Activated CD8-positive, alpha-beta memory T cell treated with anti-CD3 and anti-CD28 coated beads, Interleukin-2, amount 50 U/mL, for 4 hours (primary cell): ENCODE measurements at regions not wholly inside any gene's neighbourhood (a gene's known extent, or its start where the extent isn't known, plus 50 kb on each side); places are given as distances from the start of the nearest gene placed in this dataset.

Experiments used
- DNase-seq: peaks from one replicate; pipeline ENCODE4 v3.0.0-alpha.2; 2020

DNA sequence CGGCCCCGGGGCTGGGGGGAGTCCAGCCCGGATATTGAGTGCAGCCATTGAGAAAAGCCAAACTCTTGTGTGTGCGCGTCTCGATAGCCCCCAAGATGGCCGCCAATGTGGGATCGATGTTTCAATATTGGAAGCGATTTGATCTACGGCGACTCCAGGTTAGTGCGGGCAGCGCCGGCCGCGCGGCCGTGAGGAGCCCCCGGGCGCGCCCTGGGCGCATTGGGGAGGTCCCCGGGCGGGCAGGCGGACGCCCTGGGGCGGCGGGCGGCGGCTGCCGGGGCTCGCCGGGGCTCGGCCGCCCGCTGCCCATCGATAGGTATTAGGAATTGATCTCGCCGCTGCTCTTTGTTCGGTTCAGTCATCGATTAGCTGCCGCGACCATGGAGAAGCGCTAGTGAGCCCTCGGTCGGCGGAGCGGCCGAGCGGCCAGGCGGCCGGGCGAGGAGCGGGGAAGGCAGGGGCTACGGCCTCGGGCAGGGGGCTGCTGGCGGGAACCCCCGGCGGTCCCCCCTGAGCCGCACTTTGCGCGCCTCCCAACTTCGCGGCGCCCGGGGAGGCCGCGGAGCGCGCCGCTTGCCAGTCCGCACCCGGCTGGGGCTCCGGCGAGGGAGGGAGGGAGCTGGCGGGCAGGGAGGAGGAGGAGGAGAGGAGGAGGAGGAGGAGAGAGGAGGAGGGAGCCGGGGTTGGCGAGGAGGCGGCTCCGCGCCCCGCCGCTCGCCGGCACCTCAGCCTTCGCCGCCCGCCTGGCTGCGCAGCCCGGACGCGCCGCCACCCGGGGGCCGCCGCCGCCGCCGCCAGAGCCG, 113.9 kb upstream of the MYL2 start, which contains the start of gene CUX2:
CUX2 (plus strand) TSS at position 83 of the 803 bp plus-strand sequence.
- DNase-seq = no peak

DNA sequence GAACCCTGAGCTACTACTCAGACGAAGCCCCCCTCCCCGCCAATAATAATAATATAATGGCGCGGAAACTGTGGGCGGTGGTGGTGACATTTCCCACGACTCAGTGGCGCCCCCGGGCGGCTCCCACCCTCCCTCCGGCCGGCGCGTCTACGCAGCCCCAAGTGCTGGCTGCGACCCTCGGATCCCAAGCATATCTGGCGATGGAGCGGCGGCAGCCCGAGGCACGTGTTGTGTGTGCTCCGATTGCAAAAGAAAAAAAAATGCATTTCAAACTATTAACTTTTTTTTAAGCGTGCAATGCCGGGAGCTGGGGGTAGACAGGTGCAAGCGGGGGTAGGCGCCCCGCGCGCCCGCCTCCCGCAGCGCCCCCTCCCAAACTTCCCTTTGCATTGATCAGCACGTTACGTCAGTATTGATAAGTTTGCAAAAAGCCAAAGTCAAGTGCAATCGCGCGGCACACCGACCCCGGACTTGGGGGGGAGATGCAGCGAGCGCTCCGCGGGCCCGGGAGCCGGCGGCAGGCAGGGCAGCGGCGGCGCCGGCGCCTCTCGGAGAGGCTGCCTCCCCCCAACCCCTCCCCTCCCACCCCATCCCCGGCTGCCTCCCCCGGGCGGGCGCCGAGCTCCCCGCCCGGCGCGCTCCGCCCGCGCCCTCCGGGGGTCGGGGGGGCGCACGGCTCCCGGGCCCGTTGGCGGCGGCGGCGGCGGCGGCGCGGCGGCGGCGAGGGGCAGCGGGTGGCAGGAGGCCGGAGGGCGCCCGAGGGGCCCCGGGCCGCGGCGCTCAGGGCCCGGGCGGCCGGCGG, 113.1 kb upstream of the MYL2 start:
- DNase-seq = no peak

DNA sequence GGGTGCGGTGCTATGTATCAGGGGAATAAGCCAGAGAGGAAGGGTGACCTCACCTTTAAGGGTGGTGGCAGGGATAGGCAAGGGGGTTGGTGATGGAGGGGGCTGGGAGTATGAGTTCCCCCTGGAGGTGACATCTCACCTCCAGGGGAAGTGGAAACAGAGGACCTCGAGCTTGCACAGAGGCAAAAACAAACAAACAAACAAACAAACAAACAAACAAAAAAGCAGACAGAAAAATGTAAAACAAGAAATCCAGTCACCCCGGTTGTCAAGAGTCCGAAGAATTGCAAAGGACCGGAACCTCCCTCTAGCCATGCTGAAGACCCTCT, 112.2 kb upstream of the MYL2 start:
- DNase-seq = no peak

DNA sequence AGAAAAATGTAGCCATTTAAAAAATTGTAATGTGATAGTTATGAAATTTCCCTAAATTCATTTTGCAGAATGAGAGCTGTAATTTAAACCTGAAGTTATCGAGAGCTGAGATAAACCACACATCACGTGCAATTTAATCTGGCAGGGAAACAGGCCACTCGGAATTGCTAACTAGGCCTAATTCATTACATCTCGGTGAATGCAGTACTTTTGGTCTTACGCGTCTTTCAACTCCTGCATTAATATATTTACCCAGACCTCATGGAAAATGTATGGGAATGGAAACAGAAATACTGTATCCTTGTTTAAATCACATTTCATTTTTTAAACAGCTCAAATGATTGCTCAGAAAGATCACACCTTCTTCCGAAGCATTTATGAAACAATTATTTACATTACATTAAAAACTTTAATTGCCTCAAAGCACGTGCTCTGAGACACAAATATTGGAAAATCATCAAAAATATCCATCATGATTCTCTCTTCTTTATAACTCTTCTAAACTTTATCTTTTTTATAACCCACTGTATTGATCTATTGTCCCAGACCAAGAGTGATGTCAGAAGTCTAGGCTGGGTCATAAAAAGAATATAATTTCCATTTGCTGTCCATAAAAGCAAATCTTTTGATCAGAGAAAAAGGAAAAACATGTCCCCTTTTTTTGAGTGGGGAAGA, 111.7 kb upstream of the MYL2 start:
- no peak for DNase-seq

DNA sequence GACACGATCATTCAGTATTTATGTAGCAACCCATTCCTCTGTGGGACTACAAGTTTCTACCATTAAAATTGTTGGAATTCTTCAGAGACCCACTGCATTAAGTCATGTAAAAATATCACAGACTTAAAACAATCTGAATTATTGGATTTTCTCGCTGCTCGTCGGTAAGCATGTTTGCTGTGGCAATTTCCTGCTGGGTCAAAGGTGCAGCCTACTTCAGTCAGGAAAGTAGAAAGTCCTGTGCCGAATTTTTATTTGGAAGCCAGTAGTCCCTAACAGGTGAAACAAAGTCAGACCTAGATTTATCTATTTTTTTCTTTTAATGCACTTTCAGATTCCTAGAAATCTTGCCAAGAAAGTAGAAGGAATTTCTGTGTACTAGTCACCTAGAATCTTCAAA, 110.4 kb upstream of the MYL2 start:
- DNase-seq = no peak

DNA sequence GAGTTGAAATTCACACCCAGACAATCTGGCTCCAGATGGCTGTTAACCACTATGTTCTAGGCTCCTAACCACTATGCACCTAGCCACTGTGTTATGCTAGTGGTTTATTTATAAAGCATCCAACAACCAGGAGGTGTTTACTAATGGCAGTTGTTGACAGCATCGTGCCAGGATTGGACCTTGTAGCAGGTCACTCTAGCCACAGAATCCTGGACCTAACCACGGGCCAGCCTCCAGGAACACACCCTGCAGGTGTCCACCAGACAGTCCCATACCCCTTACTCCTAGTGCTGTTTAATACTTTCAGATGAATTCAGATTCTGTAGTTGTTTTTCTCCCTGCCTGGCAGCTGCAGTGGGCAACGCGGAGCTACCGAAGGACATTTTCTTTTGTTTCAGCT, 109.4 kb upstream of the MYL2 start:
- DNase-seq = no peak

DNA sequence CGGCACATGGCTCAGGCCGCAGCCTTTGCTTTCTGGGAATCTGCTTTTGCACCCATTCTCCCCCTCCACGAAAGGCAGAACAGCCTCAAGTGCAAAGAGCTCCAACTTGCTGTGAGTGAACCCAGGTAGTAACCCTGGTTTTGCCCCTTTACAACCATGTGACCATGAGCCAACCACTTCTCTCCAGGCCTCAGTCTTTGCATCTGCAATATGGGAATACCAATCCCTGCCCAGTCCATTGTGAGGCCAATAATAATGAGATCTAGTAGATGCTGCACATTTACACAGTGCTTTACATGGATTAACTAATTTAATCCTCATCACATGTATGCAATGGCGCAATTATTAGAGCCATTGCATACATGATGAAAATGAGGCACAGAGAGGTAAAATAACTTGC, 108.9 kb upstream of the MYL2 start:
- no peak for DNase-seq

DNA sequence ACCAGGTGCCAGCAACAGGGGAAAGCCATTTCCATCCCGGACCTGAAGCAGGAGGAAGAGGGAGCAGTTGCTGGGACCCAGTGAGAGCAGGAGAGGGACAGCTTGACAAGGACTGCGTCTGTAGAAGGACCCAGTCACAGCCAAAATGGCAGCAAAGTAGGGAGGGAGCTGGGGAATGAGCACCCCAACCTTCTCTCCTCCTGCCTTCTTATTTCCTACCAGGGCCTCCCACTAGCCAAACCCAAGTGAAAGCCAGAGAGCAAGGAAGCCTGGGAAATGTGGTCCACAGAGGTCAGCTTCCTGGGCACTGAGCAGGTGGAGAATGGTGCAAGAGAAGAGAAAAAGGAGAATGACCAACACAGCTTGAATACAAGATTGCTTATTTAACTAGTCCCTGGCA, 108.5 kb upstream of the MYL2 start:
- no peak for DNase-seq

DNA sequence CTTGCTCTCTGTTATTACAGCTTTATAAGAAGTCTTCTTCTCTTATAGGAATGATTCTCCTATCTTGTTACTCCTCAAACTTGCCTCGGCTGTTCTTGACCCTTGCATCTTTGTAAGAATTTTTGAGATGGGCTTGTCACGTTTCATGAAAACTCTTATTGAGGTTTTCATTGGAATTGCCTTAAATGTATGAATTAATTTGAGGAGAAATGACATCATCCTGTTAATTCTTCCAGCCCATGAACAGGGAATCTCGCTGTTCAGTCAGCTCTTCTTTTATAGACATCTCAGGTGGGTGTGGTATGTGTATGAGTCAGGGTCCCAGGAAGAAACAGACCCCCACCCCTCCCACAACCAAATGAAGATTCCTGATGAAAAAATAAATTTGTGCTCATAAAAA, 107.1 kb upstream of the MYL2 start:
- no peak for DNase-seq

DNA sequence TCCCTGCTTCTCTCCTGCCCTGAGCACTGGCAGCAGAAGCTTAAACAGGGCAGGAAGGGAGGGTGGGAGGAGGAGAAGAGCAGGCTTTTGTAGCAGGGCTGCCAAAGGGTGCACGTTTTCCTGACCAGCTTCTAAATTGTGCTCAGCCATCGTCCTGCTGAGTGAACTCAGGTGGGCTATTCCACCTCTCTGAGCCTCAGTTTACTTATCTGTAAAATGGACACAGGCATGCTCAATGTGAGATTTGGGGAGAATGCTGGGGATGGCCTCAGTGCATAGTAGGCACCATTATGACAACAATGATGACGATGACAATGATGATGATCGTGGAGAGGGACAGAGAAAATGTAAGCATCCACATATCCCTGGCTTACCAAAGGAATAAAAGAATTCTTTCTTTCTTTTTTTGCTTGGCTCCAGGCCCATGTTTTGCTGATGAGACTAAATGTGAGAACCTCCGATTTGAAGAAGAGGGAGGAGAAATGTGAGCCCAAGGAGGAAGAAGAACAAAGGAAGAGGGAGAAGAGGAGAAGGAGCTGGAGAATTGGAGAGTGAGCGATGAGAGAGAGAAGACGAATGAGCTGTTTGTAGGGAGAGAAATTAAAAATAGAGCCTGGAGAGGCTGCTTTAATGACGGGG, 105.5 kb upstream of the MYL2 start:
- DNase-seq = no peak

DNA sequence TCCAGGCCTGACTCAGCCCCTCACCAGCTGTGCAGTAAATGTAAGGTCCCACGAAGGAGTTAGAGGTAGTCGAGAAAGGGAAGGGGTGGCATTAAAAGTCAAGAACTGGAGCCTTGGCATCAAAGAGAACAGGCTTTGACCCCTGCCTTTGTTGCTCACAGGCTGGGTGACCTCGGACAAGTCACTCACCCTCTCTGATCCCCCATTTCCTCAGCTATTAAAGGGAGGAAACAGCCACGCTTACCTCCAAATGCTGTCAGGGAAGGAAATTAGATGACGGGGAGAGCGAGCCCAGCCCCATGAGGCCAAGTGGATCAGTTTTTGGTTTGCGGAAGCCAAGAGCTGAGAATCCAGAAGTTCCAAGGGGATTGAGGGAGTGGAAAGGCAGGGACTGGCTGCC, 104.9 kb upstream of the MYL2 start:
- no peak for DNase-seq

DNA sequence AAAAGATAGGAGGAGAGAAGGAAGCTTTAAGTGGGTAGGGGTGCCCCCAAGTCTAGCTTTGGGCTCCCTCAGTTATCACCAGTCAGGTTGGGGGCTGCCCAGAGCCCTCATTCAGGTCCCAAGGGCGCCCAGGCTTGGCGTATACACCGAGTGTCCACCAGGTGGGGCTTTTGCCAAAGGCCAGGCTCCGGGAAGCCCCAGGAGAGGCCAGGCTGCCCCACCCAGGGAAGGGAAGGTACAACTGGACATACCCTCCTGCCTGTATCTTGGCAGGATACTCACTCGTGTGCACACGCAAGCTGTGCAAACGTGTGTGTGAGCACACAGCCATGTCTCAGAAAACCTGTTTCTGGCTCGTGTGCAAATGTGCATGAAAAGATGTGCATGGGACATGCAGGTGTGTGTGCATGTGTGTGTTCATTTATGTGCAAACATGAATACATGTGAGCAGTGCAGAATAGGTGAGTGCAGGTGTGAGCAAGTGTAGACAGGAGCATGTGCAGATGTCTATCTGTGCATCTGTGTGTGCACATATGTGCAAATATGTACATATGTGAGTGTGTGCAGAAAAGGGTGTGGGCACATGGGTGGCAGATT, 103.9 kb upstream of the MYL2 start:
- peak; percentile 51 for DNase-seq

DNA sequence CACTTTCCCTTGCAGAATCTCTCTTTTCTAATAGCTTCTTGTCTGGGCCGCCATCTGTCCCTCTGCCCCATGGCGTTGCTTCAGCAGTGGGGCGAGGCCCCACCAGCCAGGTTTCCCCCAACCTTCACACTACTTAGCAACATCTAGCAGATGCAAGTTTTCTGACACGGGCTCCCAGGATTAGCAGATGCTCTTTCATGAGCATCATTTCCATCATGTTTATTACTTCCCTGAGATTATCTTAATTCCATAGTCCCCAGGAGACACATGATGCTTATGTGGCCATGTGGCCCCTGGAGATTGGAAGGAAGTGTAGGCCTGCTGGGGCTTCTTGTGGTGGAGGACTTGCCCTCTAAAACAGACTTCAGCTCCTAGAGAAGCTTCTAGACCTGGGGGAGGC, 102.0 kb upstream of the MYL2 start:
- no peak for DNase-seq

DNA sequence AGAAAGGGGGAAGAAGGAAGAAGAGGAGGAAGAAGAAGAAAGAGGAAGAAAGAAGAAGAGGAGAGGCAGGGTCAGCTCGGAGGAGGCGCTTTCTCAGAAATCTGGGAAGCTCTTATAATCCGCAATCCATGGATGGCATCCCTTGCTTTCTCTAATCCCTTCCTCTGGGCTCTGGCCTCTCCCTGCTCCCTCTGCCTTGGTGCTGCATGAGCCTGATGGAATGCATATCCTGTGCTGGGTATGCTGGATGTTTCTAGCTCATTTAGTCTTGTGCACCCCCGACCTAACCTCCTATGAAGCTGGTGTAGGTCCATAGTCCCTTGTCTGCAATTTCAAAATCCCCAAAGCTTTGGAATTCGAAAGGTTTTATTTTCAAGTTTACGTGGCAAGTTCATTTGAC, 94.2 kb upstream of the MYL2 start:
- DNase-seq = no peak

DNA sequence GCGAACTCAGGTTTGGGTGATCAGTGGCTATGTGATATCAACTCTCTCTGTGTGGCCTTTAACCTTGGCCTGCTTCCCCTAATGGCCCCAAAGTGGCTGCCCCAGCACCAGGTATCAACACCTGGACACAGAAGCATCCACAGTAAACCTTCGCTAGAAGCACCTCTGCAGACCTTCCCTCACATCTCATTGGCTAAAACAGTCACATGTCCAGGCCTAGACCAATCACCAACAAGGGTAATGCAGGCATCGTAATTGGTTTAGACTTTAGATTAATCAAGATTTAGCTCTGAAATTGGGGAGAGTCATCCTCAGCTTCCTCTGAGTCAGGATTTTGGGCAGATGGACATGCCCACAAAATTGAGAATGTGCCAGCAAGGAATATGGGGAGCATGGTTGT, 92.5 kb upstream of the MYL2 start:
- DNase-seq = no peak

DNA sequence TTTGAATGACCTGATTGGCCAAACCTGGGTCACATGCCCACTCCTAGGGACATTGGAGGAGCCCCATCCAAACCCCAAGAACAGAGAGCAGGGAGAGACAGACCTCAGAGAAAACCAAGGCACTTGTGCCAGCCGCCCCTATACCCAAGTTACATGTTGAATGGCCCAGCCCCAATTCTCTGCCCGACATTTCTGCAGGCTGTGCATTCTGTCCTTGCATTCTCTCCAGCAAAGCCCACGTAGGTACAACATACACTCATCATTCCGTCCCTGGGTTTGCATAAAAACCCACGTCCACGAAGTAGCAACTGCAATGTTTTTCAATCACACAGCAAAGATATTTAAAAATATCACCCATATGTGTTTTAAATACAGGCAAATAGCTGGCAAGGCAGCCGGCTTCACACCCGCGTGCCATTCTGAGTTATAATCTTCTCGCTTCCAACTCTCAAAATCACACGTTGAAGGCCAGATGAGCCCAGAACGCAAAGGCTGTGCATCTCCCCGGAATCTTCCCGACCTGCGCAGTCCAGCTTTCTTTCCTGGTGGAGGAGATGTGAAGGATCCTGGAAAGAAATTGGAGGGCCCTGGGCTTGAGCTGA, 91.7 kb upstream of the MYL2 start:
- DNase-seq = no peak

DNA sequence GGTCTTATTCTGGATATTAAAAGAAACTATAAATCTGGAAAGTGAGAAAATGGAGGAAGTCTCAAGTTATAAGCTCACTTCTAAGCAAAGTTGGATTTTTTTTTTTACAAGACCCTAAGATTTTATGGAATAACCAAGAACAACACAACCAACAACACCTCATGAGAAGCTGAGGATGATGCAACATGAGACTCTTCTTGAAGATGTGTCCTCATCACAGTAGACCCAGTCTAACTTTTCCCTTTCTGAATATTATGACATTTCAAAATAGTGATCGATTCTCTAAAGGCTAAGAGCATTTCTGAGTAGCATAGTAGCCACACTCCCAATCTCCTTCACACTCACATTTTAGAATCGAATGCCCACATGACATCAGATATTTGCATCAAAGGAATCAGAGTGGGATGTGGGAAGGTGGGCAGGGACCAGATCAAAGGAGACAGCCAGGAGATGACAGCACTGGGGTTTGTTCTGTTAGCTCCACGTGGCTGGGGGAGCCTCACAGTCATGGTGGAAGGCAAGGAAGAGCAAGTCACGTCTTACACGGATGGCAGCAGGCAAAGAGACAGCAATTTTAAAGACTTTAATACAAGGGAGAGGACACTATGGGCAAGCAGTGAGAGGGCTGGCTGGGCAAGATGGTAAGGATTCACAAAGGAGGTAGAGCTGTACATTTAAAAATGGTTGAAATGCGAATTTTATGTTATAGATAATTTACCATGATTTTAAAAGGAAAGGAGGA, 90.7 kb upstream of the MYL2 start:
- no peak for DNase-seq

DNA sequence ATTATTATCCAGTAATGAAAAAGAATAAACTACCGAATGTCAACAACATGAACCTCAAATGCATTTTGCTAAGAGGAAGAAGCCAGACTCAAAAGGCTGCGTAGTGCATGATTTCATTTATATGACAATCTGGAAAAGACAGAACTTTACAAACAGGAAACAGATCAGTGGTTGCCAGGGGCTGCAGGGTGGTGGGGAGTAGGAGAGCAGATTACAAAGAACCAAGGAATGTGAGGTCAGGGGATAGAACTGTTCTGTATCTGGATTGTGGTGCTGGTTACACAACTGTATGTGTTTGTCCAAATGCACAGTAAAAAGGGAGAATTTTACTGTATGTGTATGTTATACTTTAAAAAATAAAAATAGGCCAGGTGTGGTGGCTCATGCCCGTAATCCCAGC, 89.7 kb upstream of the MYL2 start:
- no peak for DNase-seq

DNA sequence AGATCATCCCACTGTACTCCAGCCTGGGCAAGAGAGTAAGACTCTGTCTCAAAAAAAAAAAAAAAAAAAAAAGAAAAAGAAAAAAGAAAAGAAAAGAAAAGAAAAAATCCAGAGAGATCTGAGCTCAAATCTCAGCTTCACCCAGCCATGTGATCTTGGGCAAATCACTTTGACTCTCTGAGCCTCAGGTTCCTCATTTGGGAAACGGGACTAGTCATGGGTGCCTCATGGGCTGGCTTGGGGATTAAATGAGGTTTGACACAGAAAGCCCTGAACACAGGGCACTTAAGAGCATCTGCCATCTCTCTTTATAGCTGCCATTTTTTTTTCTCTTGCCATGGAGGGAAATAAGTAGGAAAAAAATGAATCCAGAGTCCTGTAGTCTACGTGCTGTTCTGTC, 86.2 kb upstream of the MYL2 start:
- DNase-seq = no peak

DNA sequence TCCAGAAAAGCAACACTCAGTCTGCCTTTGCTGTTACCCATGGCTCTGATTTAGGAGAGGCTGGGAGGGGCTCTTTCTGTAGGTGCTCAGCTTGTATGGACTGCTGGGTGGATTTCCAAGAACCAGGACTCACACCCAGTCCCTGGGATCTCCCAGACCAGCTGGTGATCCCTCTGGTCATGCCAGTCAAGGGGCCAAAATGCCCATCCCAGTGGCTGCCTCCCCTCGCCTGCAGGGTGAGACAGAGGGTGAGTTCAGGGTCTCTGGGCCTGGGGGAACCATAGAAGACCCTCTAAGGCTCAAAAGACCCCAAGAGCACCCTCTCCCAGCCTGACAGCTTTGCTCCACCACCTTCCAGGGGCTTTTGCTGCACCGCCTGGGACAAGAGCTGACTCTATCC, 78.6 kb upstream of the MYL2 start:
- no peak for DNase-seq

DNA sequence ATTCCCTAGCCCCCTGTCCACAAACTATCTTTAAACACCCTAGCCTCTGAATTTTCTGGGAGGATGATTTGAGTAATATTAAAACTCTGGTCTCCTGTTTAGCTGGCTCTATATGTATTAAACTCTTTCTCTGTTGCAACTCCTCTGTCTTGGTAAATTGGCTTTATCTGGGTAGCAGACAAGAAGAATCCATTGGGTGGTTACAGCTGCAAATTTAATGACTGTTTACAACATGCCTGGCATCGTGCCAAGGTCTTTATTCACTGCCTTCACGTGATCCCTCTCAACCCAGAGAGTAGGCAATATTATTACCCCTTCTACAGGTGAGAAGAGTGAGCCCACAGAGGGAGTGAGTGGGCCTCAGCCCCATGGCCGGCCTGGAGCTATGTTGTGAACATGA, 77.8 kb upstream of the MYL2 start:
- no peak for DNase-seq

DNA sequence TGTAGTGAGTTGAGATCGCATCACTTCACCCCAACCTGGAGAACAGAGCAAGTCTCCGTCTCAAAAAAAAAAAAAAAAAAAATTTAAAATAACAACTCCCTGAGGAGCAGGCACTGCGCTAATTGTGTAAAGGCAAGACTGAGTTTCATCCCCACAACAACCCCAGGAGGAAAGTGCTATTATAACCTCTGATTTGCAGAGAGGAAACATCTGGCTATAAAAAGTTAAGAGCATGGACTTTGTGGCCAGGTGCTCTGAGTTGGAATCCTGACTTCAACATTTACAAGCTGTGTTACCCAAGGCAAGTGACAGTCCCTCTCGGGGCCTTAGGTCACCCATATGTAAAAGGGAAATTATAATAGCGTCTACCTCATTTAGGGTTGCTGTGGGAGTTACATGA, 76.0 kb upstream of the MYL2 start:
- no peak for DNase-seq
